Kidney capillary endothelial cell (primary cell): ENCODE measurements at regions not wholly inside any gene's neighbourhood (a gene's known extent, or its start where the extent isn't known, plus 50 kb on each side); places are given as distances from the start of the nearest gene placed in this dataset.

Experiments used
- DNase-seq: peaks from one replicate; pipeline ENCODE4 v3.0.0-alpha.2; 2018; ENCODE audit warnings: low spot score

DNA sequence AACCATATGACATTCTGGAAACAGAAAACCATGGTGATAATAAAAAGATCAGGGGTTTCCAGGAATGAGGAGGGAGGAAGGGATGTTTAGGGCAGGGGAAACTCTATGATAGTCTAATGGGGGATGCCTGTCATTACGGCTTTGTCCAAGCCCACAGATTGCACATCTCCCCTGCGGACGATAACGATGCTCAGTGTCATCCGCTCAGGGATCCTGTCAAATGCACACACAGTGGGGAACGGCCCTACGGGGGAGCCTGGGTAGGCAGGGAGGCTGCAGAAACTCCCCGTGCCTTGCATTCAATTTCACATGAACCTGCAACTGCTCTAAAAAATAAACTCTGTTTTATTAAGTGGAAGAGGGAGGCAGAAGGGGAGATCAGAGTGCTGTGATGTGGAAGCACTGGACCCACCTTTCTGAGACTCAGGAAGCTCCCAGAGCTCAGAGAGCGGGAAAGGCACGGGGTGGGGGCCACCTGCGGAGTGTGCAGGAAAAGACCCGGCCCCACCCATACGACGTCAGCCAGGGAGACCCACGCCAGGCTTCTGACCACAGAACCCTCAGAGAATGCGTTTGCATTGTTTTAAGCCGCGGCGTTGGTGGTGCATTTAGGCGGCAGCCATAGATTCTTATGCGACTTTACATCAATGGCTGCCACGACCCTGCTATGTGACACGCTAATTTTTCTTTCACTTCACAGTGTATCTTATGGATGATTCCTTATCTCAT lies 543.5 kb downstream of the BRD1 start:
- no peak for DNase-seq

DNA sequence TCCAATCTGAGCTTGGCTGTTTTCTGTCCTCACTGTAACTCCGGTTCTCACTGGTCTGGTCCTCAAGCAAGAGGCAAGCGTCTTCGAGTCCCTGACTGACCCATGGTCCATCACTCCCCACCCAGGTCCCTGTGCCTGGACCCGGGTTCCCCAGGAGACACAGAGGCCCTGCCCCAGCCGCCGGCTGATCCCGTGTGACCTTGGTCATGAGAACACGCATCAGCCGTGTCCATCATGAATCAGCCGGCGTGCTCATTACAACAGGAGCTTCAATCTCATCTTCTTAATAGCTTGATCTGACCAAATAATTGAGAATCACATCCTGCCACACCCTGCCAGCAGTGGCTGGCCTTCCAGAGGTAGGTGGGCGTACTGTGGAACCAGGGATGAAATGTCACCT lies 545.1 kb downstream of the BRD1 start:
- no peak for DNase-seq

GRCh38 chr22:49281467-49282340 lies 546.0 kb downstream of the BRD1 start:
- no peak for DNase-seq

DNA sequence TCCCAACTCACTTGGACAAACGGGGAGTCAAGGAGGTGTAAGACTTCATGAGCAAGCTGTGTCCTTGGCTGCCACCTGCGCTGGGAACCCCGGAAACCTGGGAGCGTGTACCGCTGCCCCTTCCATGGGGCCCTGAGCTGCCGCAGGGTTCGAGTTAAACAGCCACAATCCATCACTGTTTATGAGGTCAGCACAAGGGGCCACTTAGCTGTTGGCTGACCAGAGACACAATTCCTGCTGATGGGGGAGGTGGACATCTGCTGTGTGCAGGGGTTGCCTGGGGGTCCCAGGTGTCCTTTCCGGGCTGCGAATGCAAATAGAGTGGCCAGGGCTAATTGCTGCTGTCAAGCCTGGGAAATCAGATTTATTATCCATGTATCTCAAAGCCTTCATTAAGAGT lies 549.3 kb downstream of the BRD1 start:
- no peak for DNase-seq

GRCh38 chr22:49276567-49276966 lies 551.1 kb downstream of the BRD1 start:
- DNase-seq: no peak

DNA sequence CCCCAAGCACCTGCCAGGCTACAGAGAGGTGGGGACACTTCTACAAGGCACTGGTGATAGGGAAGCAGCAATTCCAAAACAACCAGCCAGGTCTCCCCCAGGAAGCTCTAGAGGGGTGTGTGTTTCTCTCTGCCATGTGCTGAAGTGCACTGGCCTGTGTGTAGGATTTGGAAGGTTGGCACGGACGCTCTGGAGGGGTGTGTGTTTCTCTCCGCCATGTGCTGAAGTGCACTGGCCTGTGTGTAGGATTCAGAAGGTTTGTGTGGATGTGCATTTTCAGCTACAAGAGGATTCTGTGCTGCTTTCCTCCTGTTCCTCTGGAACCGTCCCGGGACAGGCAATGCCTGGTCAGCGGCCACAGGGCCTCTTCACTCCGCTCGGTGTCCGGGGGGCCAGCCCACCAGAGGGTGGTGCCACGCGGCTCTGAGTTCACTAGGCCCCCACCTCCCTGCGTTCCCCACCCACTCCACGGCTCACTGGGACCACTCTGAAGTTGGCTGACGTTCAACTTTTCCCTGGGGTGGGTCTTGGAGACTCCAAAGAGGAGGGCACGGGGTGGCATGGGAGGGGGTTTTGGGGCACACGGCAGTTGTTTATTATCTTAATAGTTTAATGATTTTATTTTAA lies 552.8 kb downstream of the BRD1 start:
- DNase-seq: no peak

- no peak for DNase-seq
Observed at GRCh38 chr22:49272546-49273125, 555.0 kb downstream of the BRD1 start.

- no peak for DNase-seq
Observed at GRCh38 chr22:49271831-49272230, 555.8 kb downstream of the BRD1 start.

DNA sequence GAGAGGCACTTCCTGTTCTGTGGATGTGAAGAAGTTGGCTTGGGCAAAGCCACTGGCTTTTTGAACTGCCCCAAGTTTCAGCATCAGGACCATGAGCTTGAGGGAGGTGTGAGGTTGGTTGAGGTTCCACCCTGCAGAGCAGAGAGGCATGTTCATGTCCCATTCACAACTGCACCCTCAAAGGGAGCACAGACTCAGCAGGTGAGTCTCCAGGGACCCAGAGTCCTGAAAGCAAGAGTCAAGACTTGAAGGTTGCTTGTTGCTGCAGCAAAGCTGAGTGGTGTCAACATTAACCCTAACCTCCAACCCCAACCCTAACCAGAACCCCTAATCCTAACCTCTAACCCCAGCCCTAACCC lies 556.3 kb downstream of the BRD1 start:
- no peak for DNase-seq

DNA sequence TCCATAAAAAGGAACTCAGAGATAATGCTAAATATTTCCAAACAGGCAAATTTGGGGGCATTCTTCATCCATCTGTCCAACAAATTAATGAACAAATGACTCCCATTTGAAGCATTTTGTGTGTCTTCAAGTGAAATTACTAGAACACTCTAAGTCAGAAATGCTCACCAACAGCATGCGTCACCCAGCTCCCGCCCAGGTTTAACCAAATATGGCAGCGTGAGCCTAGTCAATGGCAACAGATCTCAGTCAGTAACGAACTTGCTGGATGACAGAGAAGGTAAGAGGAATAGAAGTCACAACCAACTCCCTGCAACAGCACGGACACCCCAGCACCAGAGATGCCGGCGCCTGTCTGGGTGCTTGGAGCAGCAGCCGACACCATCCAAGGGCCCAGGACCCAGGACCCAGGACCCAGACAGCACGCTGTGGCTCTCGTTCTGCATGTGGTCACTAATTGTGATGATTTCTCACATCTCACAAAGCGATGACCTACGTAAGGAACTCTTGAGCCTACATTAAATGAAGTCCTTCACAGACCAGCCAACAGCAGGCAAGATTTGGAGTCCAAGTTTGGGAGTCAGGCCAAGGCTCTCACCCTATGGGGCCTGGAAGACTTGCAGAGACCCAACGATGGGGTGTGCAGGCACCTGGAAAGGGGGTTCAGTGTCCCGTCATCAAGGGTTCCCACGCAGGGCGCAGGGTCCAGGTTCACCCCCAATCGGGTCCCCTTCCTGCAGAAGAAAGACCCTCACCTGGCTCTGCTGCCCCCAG lies 556.9 kb downstream of the BRD1 start:
- DNase-seq: no peak

DNA sequence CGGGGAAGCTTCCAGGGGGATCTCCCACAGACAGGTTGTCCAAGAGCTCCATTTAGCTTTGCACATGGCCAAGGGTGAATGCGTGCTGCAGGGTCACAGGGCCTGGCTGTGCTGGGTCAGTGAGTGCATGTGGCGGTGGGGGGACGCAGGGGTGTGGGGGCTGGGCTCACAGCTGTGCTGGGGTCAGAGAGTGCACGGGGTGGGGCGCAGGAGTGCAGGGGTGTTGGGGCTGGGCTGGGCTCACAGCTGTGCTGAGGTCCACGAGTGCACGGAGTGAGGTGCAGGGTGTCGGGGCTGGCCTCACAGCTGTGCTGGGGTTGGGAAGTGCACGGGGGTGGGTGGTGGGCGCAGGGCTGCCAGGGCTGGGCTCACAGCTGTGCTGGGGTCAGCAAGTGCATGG lies 557.7 kb downstream of the BRD1 start:
- no peak for DNase-seq

- no peak for DNase-seq
Observed at GRCh38 chr22:49269371-49269770, 558.3 kb downstream of the BRD1 start.

DNA sequence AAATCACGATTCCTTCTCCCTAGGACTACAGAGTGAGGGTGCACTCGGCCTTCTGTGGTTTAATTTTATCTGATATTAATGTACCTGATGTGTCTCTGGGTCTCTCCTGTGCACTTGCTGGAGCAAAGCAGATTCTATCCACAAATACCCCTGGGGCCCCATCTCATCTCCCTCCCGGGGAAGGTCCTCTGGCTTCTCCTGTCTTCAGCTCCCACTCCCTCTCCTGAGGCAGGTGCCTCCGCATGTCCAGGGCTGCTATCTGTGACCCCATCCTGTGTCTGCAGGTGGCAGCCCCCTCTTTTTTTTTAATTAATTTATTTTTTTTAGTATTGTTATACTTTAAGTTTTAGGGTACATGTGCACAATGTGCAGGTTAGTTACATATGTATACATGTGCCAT lies 558.7 kb downstream of the BRD1 start:
- DNase-seq: no peak

DNA sequence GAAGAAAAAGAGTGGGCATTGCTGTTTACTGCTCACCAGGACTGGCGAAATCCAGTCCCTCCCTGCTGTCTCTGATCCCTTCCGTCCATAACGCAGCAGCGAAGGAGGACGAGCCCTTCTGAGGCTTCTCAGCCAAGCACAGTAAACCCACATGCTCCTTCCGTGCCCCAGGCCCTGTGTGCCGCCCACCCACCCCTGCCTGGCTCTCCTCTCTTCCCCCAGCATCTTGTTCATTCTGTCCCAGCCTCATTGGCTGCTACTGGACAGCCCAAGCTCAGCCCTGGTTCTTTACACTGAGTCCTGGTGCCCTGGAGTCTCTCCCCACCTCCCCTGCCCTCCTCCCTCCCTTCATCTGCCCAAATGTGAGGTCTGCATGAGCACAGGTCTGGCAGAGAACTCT lies 559.7 kb downstream of the BRD1 start:
- DNase-seq: no peak

GRCh38 chr22:49266561-49267519 lies 560.8 kb downstream of the BRD1 start:
- no peak for DNase-seq

- no peak for DNase-seq
Observed at GRCh38 chr22:49264696-49265095, 563.0 kb downstream of the BRD1 start.

DNA sequence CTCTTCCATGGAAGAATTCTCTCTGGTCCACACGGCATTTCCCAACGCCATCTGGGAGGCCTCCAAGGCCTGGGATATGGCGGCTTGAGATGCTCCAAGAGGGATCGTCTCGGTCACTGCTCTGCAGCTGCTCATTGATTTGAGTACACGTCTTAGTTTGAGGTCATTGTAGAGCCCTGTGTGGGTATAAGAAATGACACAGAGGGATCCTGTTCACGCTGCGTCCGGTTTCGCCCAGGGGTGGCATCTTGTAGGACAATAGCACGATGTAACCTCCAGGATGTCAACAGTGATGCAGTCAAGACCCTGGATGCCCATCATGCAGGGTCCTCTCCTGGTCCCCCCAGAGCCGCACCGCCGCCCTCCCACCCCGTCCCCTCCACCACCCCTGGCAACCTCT lies 564.6 kb downstream of the BRD1 start:
- DNase-seq: no peak

DNA sequence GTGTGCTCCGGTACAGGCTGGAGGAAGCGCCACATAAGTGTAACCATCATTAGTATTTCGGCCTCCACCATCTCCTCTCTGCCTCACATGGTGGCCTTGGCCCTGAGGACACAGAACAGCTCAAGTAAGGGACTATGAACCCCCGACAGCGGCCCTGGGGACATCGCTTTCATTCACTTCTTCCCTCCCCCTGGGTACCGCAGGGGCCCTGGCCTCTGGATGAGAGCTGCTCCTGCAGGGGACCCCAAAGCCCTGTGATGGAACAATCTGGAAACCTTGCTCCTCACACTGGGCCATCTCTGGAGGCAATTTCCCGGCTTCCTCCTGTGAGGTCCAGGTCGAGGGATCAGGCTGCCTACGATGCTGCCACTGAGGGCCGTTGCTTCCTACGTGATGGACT lies 565.5 kb downstream of the BRD1 start:
- no peak for DNase-seq

GRCh38 chr22:49261616-49262015 lies 566.1 kb downstream of the BRD1 start:
- no peak for DNase-seq

DNA sequence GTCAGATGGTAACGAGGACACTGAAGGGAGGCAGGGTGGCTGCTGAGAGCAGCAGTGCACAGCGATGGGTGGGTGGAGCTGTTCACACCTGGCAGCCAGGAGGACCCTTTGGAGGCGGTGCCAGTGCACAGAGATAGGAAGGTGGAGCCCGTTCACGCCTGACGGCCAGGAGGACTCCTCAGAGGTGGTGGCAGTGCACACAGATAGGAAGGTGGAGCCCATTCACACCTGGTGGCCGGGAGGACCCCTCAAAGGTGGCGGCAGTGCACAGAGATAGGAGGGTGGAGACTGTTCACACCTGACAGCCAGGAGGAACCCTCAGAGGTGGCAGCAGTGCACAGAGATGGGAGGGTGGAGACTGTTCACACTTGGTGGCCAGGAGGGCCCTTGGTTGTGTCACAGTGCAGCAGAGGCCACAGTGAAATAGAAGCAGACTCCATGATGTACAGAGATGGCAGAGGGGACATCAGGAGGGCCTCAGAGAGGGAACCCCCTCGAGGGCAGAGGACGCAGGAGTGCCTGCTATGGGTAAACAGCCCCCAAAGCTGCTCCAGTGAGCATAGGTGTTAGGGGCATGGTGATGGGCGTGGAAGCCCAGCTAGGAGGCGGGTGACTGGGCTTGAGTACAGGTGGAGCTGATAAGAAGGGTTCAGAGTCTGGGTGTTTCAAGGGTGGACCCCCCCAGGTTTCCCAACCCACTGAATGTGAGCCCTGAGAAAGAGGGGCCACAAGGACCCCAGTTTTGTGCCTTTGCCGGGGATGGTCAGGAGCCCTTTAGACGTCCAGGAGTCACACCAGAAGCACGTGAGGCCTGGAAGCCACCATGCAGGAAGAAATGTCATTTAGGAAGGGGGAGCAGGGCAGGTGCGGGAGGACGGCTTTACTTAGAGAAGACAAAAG lies 566.7 kb downstream of the BRD1 start:
- no peak for DNase-seq
